NOMO-1 (cell line): ENCODE measurements at regions not wholly inside any gene's neighbourhood (a gene's known extent, or its start where the extent isn't known, plus 50 kb on each side); places are given as distances from the start of the nearest gene placed in this dataset.
"Not testable (repeated sequence)": the region's sequence is repeated elsewhere in the genome, so short reads cannot be mapped to it uniquely, and the experiment has no call there.

Source experiments
- DNase-seq, 2 experiments: peaks; one replicate each; lab custom pipeline; 2025; ENCODE audit not compliant: unreplicated experiment in 2 of 2; lab: John Stamatoyannopoulos, UW

DNA sequence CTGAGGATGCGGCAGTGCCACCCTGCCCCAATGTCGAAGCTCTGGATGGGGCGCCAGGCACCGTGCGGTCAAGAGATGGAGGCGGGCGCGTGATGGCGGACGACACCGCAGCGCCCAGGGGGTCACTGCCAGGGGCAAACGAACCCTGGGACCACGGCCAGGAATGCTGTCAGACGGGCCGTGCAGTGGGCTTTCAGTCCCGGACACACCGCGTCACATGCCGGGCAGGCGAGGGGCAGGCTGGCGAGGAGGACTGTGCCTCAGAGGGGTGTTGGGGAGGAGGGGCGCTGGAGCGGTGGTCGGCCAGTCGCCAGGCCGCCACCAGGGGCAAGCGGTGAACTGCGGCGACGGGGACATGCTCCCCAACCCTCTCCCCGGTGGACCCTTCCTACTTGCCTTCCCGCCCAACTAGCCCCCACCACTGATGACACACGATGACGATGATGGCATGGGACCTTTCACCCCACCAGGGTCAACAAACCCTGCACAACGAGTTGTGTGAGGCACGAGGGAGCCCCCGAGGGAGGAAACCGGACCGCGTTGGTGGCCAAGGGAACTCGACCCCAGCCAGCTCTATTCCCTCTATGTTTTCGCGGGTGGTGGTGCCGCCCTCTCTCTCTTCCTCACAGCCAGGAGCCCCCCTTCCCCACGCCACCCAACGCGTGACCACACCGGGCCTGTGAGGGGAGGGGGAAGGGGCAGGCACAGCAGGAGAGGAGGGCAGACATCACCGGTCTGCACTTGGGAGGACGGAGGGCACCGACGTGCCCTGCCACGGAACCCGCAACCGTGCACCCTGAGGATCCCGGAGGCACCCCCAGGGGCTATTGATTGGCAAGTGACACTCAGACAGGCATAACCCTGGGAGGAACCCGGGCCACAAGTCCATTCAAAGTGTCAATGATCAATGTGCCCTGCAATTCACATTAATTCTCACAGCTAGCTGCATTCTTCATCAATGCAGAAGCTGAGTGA, 1960.9 kb upstream of the DEFB115 start:
- DNase-seq, result no peak

DNA sequence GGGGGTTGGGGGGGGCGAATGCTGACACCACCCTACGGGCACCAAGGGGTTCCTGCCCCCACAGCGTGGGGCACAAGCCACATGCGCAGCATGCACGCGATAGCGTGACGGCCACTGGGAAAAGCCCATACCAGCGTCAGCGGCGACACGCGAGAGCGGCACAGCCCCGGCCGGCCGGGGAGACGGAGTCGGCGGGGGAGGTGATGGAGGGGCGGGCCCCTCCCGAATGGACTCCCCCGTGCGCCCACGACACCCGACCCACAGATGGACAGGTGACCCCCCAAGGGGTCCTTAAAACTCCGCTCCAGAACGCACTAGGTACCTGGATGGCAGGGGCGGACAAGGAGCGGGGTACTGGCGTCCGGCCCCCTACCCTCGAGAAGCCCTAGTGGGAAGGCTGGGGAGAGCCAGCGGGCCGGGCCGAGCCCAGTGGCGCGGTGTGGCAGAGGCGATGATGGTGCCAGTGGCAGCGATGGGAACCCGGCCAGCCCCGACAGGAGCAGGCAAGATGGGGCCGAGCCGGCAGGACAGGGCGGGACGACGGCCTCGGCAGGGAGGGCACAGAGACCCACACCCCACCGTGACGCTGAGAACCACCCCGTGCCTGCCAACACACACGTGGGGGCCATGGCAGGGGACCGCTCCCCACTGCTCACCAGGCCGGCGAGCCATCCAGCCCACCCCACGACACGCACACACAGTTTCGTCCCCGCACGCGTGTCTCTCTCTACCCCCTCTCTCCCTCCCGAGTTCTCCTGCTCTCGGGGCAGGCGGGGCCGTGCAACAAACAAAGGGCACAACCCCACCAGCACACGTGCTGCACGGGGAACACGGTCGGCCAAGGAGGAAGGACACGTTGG, 1959.8 kb upstream of the DEFB115 start:
- no peak for DNase-seq

DNA sequence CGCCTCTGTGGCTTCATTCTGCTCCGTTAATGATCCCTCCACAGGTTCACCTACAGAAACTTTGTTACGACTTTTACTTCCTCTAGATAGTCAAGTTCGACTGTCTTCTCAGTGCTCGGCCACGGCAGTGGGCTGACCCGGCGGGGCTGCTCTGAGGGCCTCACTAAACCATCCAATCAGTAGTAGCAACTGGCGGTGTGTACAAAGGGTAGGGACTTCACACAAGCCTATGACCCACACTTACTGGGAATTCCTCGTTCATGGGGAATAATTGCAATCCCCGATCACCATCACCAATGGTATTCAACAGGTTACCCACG, 1959.2 kb upstream of the DEFB115 start:
- DNase-seq, result no peak

DNA sequence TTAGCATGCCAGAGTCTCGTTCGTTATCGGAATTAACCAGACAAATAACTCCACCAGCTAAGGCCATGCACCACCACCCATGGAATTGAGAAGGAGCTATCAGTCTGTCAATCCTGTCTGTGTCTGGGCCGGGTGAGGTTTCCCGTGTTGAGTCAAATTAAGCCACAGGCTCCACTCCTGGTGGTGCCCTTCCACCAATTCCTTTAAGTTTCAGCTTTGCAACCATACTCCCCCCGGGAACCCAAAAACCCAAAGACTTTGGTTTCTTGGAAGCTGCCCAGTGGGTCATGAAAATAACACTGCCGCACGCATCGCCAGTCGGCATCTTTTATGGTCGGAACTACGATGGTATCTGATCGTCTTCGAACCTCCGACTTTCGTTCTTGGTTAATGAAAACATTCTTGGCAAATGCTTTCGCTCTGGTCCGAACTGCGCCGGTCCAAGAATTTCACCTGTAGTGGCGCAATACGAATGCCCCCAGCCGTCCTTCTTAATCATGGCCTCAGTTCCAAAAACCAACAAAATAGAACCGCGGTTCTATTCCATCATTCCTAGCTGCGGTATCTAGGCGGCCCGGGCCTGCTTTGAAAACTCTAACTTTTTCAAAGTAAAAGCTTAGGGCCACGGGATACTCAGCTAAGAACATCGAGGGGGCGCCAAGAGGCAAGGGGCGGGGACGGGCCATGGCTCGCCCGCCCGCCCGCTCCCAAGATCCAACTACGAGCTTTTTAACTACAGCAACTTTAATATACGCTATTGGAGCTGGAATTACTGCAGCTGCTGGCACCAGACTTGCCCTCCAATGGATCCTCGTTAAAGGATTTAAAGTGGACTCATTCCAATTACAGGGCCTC, 1958.5 kb upstream of the DEFB115 start:
- peak in 1 of 2 experiments; percentile 1 for DNase-seq

DNA sequence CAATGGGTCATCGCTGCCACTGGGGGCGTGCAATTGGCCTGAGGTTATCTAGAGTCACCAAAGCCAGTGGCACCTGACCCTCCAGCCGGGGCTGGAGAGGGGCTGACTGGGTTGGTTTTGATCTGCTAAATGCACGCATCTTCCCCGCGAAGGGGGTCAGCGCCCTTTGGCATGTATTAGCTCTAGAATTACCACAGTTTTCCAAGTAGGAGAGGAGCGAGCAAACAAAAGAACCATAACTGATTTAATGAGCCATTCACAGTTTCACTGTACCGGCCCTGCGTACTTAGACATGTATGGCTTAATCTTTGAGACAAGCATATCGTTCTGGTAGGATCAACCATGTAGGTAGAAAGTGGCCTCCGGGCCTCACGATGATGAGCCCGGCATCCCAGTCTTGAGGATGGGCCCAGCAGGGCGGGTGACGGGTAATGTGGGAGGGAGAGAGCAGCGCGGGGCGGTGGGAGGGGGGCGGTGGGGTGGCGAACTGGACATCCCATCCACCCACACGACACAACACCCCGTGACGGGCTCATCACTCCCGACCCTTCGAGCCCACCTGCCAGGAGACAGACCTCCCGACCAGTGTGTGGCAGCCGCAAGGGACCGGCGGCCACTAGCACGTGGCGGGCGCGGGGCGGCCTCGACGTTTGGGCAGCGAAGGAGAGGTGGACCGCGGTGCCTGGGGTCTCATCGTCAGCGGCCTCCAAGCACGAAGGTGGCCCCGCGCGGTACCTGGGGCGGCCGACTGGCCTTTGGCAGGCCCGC, 1957.5 kb upstream of the DEFB115 start:
- DNase-seq, result no peak

DNA sequence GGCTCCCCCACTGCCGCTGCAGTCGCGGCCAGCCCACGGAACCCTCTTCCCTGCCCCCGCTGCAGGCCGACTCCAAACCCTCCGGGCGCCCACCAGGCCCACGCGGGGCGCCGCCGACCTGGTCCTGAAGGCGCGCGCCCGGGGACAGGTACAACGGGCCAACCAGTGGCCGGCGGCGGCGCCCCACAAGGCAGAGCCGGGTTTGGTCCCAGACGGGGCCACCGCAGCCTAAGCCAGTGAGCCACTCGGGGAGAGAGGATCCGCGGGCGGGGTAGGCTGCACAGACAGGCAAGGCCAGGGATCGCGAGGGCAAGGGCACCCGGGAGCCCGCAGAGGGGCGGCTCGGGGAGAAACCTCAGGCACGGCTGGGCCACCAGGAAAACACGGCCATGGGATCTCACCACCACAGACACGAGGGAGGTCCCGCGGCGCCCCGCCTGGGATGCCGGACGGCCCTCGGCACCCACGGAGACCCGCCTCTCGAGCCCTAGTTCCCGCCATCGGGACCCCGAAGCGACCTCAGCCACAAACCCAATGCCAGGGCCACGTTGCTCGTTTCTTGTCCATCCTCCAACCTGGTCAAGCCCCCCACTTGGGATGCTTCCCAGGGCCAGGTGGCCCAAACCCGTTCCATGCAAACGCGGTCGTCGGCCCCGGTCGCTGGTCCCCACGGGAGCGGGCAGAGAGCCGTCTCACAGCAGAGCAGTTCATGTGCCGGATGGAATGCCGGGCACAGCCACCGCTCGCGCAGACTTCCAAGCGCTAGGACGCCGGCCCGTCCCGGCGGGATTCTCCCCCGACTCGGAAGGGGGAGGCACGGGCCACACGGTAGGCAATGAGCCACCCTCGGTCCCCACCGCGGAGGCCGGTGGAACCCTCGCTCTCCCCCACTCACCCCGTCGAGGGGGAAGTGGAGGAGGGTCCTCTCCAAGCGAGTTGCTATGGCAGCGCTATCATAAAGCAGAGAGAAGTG, 1956.6 kb upstream of the DEFB115 start:
- DNase-seq, result no peak

DNA sequence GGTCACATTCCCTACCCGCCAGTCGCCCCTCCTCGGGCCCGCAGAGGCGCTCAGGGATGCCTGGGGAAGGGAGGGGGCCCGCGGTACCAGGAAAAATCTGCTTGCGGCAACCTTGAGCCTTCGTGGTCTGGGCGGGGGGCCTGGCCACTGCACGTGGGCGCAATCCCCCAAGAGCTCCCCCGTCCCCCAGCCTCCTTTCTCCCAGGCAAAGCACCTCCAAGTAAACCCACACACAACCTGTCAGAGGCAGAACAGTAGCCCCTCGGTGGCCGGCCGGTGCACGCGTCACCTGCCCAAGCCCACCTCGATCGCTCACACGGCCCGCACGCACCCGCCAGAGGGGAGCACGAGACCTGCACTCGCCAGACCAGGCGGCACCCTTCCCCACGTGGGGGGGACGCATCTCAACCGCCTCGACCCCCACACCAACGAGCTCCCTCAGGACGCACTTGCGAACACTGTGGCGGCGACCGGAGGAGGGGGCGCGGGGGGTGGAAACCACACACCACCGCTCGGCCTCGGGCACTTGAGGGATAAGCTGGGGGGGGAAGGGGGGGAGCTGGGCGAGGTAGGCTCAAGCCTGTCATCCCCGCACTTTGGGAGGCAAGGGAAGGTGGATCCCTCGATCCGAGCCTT, 1955.7 kb upstream of the DEFB115 start:
- DNase-seq, result no peak

DNA sequence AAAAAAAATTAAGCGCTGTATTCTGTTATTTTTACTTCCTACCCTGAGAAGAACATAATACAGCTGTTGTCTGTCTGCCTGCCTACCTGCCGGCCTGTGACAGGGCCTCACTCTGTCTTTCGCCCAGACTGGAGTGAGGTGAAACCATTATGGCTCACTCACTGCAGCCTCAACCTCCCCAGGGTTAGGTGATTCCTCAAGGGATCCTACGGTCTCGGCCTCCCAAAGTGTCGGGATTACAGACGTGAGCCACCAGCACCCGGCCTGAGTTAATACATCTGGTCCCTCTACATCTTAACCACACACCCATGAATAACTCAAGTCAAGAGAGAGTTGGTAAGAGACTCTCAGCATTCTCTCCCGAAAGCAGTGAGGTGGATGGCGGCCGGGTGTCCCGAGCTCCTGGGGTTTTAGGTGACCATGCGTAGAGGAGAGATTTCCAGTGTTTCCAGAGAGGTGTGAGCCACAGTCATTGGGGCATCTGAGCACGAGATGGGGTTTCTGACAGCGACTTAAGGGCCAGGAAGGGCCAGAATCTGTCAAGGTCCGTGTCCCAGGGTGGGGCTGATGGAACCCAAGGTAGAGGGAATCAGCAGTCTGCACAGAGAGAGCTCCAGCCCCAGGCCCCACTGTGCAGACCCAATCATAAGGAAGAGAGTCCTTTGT, 1954.4 kb upstream of the DEFB115 start:
- no peak for DNase-seq

DNA sequence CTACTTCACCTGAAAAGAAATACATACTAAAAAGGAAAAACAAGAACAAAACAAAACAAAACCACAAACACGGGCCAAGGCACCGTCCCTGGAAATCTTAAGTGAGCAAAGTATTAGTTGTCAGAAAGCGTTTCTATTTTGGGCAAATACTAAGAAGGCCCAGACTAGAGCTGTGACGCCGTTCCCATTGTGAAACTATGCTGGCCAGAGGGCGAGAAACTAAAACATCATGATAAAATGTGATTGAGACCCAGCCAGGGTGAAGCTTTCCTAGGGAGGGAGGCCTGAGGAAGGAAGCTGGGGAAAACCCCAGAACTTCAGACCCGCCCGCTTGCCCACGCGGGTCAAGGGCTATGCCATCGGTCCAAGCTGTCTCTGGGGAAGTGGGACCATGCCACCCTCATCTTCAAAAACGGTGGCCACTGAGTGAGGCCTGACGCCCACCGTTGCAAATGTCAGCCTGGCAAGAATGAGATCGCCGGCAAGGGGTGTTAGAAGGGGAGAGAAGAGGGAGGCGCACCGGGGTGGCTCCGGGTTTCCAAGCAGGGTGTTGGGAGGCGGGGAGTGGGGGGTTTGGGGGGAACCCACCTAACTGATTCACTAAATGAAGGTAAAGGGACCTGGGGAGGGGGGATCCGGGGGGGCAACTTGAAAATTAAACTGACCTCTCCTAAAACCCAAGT, 1950.9 kb upstream of the DEFB115 start:
- DNase-seq, result no peak

DNA sequence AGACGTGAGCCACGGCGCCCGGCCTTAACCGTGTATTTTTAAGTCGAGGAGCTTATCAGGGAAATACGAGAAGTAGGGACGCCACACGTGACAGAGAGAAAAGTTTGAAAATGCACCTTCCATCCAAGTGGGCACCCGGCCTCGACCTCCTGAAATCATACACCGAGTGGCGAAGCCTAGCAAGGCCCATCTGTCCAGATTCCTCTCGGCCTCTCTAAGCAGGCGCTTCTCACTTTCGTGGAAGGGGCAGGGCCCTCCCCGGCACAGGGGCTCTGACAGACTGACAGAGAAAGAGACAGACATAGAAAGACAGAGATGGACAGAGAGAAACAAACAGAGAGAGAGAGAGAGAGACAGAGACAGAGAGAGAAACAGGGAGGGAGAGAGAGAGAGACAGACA, 1950.0 kb upstream of the DEFB115 start:
- DNase-seq, result not testable (repeated sequence)

DNA sequence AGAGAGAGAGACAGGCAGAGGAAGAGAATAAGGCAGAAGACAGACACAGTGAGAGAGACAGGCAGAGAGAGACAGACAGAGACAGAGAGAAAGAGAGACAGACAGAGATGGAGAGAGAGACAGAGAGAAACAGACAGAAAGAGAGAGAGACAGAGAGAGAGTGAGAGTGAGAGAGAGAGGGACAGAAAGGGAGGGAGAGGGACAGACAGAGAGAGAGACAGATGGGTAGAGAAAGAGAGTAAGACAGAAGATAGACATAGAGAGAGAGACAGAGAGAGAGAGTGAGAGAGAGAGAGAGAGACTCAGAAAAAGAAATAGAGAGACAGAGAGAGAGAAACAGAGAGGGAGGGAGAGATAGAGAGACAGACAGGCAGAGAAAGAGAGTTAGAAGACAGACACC, 1948.5 kb upstream of the DEFB115 start:
- DNase-seq, result not testable (repeated sequence)

DNA sequence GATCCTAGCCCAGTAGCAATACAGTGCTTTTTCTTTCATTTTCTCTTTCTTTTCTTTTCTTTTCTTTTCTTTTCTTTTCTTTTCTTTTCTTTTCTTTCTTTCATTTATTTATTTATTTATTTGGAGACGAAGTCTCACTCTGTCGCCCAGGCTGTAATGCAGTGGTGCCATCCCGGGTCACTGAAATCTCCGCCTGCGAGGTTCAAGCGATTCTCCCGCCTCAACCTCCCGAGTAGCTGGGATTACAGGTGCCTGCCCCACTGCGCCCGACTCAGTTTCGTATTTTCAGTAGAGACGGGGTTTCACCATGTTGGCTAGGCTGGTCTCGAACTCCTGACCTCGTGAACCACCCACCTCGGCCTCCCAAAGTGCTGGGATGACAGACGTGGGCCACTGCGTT, 1948.0 kb upstream of the DEFB115 start:
- DNase-seq, result not testable (repeated sequence)

DNA sequence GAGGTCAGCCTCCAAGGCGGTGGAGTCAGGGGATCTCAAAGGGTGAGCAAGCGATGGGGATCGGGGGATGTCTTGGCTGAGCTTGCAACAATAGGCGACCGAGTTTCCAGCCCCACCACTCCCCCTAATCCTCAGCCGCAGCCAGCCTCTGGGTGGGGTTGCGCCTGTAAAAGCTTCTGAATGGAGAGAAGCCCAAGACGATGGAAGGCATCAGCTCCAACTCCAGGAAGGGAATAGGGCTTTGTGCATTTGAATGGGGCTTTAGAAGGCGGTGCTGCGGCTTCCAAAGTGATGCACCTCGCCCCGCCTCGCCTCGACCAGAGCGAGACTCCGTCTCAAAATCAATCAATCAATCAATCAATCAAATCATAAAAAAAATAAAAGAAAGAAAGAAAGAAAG, 1946.4 kb upstream of the DEFB115 start:
- not testable (repeated sequence) for DNase-seq

DNA sequence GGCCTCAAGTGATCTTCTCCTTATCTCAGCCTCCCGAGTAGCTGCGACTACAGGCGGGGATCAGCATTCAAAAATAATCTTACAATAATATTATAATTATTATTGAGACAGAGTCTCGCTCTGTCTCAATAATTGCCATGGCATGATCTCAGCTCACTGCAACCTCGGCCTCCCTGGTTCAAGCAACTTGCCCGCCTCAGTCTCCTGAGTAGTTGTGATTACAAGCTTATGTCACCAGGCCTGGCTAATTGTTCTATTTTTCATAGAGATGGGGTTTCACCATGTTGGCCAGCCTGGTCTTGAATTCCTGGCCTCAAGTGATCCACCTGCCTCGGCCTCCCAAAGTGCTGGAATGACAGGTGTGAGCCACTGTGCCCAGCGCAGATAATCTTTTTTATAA, 1944.8 kb upstream of the DEFB115 start:
- not testable (repeated sequence) for DNase-seq

DNA sequence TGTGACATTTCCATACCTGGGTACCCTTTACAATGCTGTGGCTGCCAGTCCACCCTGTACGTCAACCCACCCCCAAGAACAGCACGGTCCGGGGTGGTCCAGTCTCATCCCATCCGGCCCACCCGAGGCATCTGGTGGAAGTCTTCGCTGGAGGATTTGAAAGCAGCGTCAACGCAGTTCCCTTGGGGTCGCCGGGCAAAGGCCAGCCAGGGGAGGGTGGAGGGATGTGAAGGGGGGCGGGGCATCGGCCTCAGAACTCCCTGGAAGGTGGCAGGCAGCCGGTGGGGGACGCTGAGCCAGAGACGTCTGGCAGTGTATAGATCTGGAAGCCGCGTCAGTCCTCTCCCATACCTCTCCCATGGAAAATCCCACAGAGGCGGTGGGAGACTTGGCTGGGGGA, 1944.0 kb upstream of the DEFB115 start:
- DNase-seq, result no peak

DNA sequence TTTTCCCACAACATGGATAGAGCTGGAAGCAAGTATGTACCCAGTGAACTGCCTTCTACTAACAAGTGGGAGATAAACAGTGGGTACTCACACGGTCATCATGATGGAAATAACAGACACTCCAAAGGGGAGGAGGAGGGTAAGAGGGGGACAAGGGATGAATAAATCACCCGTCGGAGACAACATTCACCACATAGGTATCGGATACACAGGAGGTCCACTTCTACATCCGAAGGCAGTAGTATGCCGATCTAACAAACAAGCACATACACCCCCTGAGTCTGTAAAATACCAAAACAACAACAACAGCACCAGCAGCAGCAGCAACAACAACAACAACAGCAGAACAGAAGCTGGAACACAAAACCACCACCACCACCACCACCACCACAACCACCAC, 1943.2 kb upstream of the DEFB115 start:
- no peak for DNase-seq

DNA sequence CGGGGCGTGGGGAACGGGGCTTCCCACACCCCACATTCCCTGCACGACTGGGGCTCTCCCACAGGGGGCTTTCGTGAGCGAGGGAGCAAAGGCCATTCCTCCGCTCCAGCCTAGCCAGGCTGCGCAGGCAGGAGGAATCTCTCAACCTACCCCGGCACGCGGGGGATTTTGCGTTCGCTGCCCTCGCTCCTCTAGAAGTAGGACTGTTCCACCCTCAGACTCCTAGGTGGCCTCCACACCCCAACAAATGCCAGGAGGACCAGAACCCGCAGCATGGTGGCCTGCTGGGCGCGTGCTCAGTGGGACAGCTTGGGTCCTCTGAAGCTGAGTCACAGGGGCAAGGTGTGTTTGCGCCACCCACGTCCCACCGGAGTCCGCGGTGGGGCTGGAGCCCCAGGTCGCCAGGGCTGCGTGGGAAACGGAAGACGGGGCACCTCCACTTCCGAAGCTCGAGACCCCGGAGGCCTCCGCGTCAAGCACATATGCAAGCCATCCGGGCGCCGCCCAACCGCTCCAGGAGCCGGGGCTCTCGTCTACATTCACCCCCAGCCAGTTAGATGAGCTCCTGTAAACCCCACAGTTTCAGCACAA, 1938.5 kb upstream of the DEFB115 start:
- DNase-seq, result no peak
